ENCODE measurements at regions not wholly inside any gene's neighbourhood (a gene's known extent, or its start where the extent isn't known, plus 50 kb on each side); places are given as distances from the start of the nearest gene placed in this dataset.

DNA sequence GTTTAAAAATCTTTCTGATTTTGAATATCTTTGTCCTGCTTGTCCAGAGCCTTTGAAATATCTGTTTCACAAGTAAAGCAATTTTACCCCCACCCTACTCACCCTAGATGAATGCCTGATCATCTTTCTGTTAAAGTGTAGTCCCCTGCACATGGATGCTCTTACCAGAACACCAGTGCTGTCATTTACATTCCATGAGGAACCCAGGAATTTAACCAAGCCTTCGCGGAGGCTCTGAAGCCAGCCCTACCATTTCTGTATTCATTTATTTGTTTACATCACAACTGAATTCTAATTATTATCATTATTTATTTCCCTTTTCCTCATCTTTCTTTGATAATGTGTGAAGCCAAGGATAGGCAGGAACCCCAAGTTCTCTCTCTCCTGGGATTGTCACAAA is 167.8 kb upstream of the MYO3A start:
- TF ChIP-seq, protein P1, sequence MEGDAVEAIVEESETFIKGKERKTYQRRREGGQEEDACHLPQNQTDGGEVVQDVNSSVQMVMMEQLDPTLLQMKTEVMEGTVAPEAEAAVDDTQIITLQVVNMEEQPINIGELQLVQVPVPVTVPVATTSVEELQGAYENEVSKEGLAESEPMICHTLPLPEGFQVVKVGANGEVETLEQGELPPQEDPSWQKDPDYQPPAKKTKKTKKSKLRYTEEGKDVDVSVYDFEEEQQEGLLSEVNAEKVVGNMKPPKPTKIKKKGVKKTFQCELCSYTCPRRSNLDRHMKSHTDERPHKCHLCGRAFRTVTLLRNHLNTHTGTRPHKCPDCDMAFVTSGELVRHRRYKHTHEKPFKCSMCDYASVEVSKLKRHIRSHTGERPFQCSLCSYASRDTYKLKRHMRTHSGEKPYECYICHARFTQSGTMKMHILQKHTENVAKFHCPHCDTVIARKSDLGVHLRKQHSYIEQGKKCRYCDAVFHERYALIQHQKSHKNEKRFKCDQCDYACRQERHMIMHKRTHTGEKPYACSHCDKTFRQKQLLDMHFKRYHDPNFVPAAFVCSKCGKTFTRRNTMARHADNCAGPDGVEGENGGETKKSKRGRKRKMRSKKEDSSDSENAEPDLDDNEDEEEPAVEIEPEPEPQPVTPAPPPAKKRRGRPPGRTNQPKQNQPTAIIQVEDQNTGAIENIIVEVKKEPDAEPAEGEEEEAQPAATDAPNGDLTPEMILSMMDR (conservative IDR thresholded peaks at IDR 0.05; ENCODE audit: low read depth), result no peak
- ChIA-PET CTCF (interaction anchor here (0.6 kb wide), 1 partner anchor 1490 kb away, joined by 4 read pairs; no protein-coding TSS in a partner anchor), POLR2A (ENCODE audit: low non-redundant PET) (no interaction called here)
- H3K27ac ChIP-seq, result no peak overlapping the region
- DNase-seq (ENCODE audit: low spot score), result no peak

DNA sequence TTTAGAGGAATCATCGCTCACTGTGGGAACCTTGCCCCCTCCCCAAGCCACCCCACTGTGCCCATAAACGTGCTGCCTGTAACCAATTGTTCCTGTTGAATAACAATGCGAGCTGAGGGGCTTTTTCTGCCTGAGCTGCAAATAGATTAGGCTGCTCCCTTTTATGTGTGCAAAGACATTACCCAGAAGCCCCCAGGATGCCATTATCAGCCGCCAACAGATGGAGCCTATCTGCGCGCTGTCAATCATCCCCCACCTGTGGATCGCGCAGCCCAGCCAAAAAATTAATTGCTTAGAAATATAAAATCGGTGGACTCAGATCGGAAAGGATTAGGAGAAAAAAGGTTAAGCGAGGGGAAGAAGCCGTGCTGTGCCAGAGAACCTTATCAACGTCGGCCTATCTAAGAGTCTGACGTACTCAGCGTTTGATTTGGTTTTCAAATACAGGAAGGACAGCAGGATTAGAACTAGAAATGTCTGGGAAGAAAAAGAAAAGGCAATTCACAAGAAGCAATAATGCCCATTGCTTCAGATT is 167.3 kb upstream of the MYO3A start:
- H3K27ac ChIP-seq, result no peak overlapping the region
- DNase-seq (ENCODE audit: low spot score), result no peak
- ChIA-PET CTCF (interaction anchor here (0.6 kb wide), 1 partner anchor 1490 kb away, joined by 4 read pairs; no protein-coding TSS in a partner anchor), POLR2A (ENCODE audit: low non-redundant PET) (no interaction called here)
- TF ChIP-seq, protein P1 (conservative IDR thresholded peaks at IDR 0.05; ENCODE audit: low read depth), result no peak

DNA sequence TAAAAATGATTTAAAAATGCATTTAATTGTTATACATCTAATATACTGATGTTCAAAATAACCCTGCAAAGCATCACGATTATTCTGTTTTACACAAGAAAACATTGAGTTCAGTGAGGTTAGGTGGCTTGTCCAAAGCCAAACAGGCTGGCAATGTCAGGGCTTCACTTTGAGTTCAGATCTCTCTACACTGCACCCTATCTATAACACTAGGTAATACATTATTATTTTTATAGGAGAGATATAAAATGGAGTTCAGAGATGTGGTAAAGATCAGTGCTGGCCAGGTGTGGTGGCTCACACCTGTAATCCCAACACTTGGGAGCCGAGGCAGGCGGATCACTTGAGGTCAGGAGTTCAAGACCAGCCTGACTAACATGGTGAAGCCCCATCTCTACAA is 165.9 kb upstream of the MYO3A start:
- CTCF ChIA-PET, result no interaction called here
- POLR2A ChIA-PET (ENCODE audit: low non-redundant PET), result no interaction called here
- TF ChIP-seq, protein P1 (conservative IDR thresholded peaks at IDR 0.05; ENCODE audit: low read depth), result no peak
- no peak for DNase-seq (ENCODE audit: low spot score)
- no peak overlapping the region for H3K27ac ChIP-seq

DNA sequence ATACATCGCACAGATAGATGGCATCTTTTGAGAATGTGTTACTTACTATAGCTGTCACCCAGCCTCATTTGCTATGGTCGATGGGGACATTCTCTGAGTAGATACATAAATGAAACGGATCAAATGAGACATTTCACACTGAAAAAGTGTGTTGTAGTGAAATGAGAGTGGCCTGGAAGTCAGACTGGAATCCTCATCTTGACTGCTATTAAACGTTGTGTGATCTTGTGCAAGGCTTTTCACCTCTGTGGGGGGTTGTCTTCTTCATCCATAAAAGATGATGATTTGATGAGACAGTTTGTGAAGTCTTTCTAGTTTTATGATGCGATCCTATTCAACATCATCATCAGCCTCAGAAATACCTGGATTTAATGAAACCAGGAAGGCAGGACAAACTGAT is 155.4 kb upstream of the MYO3A start:
- H3K27ac ChIP-seq, result no peak overlapping the region
- ChIA-PET CTCF (no interaction called here), POLR2A (ENCODE audit: low non-redundant PET) (no interaction called here)
- DNase-seq (ENCODE audit: low spot score), result no peak
- TF ChIP-seq, protein P1 (conservative IDR thresholded peaks at IDR 0.05; ENCODE audit: low read depth), result no peak

DNA sequence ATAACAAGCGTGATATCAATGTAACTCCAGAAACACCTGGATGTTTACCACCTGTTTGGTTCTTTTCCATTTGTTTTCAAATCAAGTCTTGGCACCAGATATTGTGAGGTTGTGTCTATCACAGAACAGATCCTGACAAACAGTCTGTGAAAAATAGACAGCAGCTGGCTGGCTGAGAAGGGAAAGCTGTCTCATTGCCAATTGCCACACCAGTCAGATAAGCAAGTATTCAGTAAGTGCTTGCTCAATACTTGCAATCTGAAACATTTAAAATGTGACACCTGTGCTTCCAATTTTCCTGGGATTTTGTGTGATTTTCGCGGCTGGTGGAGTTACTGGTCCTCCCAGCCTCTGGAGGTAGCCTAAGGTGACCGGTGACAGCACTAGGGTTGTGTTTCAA is 147.9 kb upstream of the MYO3A start:
- ChIA-PET CTCF (no interaction called here), POLR2A (ENCODE audit: low non-redundant PET) (interaction anchor here (0.6 kb wide), 1 partner anchor 1970 kb away, joined by 7 read pairs; no protein-coding TSS in a partner anchor)

DNA sequence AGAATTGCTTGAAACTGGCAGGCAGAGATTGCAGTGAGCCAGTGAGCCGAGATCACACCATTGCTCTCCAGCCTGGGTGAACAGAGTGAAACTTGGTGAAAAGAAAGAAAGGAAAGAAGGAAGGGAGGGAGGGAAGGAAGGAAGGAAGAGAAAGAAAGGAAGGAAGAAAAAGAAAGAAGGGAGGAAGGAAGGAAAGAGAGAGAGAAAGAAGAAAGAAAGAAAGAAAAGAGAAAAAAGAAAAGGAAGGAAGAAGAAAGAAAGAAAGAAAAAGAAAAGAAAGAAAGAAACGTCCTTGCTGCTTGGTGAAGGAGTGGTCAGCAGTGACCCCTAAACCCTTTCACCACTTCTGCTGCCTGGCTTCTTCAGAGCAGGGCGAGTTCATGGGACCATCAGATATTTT is 147.1 kb upstream of the MYO3A start:
- TF ChIP-seq, protein P1 (conservative IDR thresholded peaks at IDR 0.05; ENCODE audit: low read depth), result no peak
- ChIA-PET CTCF (no interaction called here), POLR2A (ENCODE audit: low non-redundant PET) (interaction anchor here (0.6 kb wide), 1 partner anchor 1971 kb away, joined by 7 read pairs; no protein-coding TSS in a partner anchor)
- no peak for DNase-seq (ENCODE audit: low spot score)
- no peak overlapping the region for H3K27ac ChIP-seq

More for the DNA sequence above, 147.9 kb upstream of the MYO3A start:
- H3K27ac ChIP-seq, result no peak overlapping the region
- no peak for DNase-seq (ENCODE audit: low spot score)
- TF ChIP-seq, protein P1 (conservative IDR thresholded peaks at IDR 0.05; ENCODE audit: low read depth), result no peak
